Neural crest cell (in vitro differentiated cells): ENCODE measurements at regions not wholly inside any gene's neighbourhood (a gene's known extent, or its start where the extent isn't known, plus 50 kb on each side); places are given as distances from the start of the nearest gene placed in this dataset.

Experiments
- DNase-seq: peaks from one replicate; pipeline ENCODE4 v3.0.0; 2021; ENCODE audit warnings: low read depth, mixed read lengths, low spot score
- H3K27ac Mint-ChIP-seq: one replicate; pipeline ENCODE4 v1.8.0; 2021; ENCODE audit warnings: mild to moderate bottlenecking, mixed read lengths; ENCODE audit not compliant: unreplicated experiment
- H3K27me3 Mint-ChIP-seq: 2 replicates; pipeline ENCODE4 v1.8.0; 2021; ENCODE audit warnings: low read depth, mild to moderate bottlenecking, mixed read lengths
- H3K36me3 Mint-ChIP-seq: 2 replicates; pipeline ENCODE4 v1.8.0; 2021; ENCODE audit warnings: low read depth, mild to moderate bottlenecking, mixed read lengths
- H3K4me1 Mint-ChIP-seq: 2 replicates; pipeline ENCODE4 v1.8.0; 2021; ENCODE audit warnings: mixed read lengths
- H3K4me3 Mint-ChIP-seq: one replicate; pipeline ENCODE4 v1.8.0; 2021; ENCODE audit warnings: mild to moderate bottlenecking, mixed read lengths
- H3K9me3 Mint-ChIP-seq: 2 replicates; pipeline ENCODE4 v1.8.0; 2021; ENCODE audit warnings: mixed read lengths
- CTCF ChIP-seq: fragments of 200-600 bp; sonication (generic); conservative IDR thresholded peaks from 2 replicates; pipeline ENCODE4 v1.5.0; 2021; ENCODE audit warnings: antibody characterized with exemption, mild to moderate bottlenecking

- Mint-ChIP-seq H3K4me3 (no peak overlapping the region), H3K27me3 (no peaks in the 10 kb centered on the region), H3K27ac (no peak overlapping the region), H3K36me3 (no peaks in the 10 kb centered on the region), H3K4me1 (peaks cover 17% of the 10 kb centered on the region), H3K9me3 (peaks cover 7% of the 10 kb centered on the region)
- no peak for TF ChIP-seq CTCF
- no peak for DNase-seq
Observed at GRCh38 chr10:10576937-10577336, 440.7 kb upstream of the CELF2 start.

GRCh38 chr10:10579709-10580108, 438.0 kb upstream of the CELF2 start:
- Mint-ChIP-seq H3K27ac (peak overlapping the region; percentile 70), H3K36me3 (no peaks in the 10 kb centered on the region), H3K9me3 (peaks cover 11% of the 10 kb centered on the region), H3K4me1 (peaks cover 17% of the 10 kb centered on the region), H3K27me3 (no peaks in the 10 kb centered on the region), H3K4me3 (no peak overlapping the region)
- TF ChIP-seq CTCF, result no peak
- no peak for DNase-seq

GRCh38 chr10:10584161-10584560, 433.5 kb upstream of the CELF2 start:
- H3K9me3 Mint-ChIP-seq, result peaks cover 7% of the 10 kb centered on the region
- H3K4me3 Mint-ChIP-seq, result no peak overlapping the region
- DNase-seq, result no peak
- no peak overlapping the region for H3K27ac Mint-ChIP-seq
- H3K36me3 Mint-ChIP-seq, result no peaks in the 10 kb centered on the region
- no peak for TF ChIP-seq CTCF
- H3K4me1 Mint-ChIP-seq, result peaks cover 8% of the 10 kb centered on the region
- H3K27me3 Mint-ChIP-seq, result no peaks in the 10 kb centered on the region

GRCh38 chr10:10587744-10588393, 429.8 kb upstream of the CELF2 start:
- no peak for DNase-seq
- TF ChIP-seq CTCF, result no peak
- H3K27ac Mint-ChIP-seq, result no peak overlapping the region
- H3K9me3 Mint-ChIP-seq, result peaks cover 5% of the 10 kb centered on the region
- no peaks in the 10 kb centered on the region for H3K36me3 Mint-ChIP-seq
- peaks cover 11% of the 10 kb centered on the region for H3K4me1 Mint-ChIP-seq
- H3K27me3 Mint-ChIP-seq, result no peaks in the 10 kb centered on the region
- no peak overlapping the region for H3K4me3 Mint-ChIP-seq

- Mint-ChIP-seq H3K9me3 (no peaks in the 10 kb centered on the region), H3K27ac (no peak overlapping the region), H3K36me3 (no peaks in the 10 kb centered on the region), H3K4me1 (peaks cover 11% of the 10 kb centered on the region), H3K27me3 (no peaks in the 10 kb centered on the region), H3K4me3 (no peak overlapping the region)
- DNase-seq, result no peak
- TF ChIP-seq CTCF, result no peak
Observed at GRCh38 chr10:10589540-10590303, 427.9 kb upstream of the CELF2 start.
